Peyer's patch (tissue), 4 donors: ENCODE measurements at regions not wholly inside any gene's neighbourhood (a gene's known extent, or its start where the extent isn't known, plus 50 kb on each side); places are given as distances from the start of the nearest gene placed in this dataset.

Experiments used
- DNase-seq, 3 donors: peaks; one replicate each; pipeline ENCODE4 v3.0.0-alpha.2; 2017 to 2019
- H3K27ac ChIP-seq, 4 donors: fragments of 200-600 bp; sonication (generic); one replicate each; pipeline ENCODE4 v1.5.1; 2016 to 2019
- H3K27me3 ChIP-seq, 2 donors: fragments of 200-600 bp; sonication (generic); one replicate each; pipeline ENCODE4 v1.5.1; 2019
- H3K36me3 ChIP-seq, 3 donors: fragments of 200-600 bp; sonication (generic); one replicate each; pipeline ENCODE4 v1.5.1; 2016 to 2019
- H3K4me1 ChIP-seq, 4 donors: fragments of 200-600 bp; sonication (generic); one replicate each; pipeline ENCODE4 v1.5.1; 2016 to 2019
- H3K4me3 ChIP-seq, 4 donors: fragments of 200-600 bp; sonication (generic); 1 replicate in 3 of 4; 2 replicates in 1 of 4; pipeline ENCODE4 v1.5.1; 2016 to 2019; ENCODE audit warnings: mild to moderate bottlenecking in 1 of 4
- H3K9me3 ChIP-seq, 4 donors: fragments of 200-600 bp; sonication (generic); one replicate each; pipeline ENCODE4 v1.5.1; 2016 to 2019; ENCODE audit warnings: mild to moderate bottlenecking in 1 of 4
- CTCF ChIP-seq, 6 experiments: fragments of 450-650 bp in 4 of 6; fragments of 200-600 bp in 2 of 6; sonication (generic) in 1 of 6; IDR thresholded peaks; one replicate each; pipeline ENCODE4 v1.5.1; 2017 to 2019; ENCODE audit warnings: antibody characterized with exemption in 6 of 6, mild to moderate bottlenecking in 3 of 6, moderate library complexity in 1 of 6
- POLR2A ChIP-seq, 2 donors: fragments of 450-650 bp; IDR thresholded peaks; one replicate each; pipeline ENCODE4 v1.5.1; 2017; ENCODE audit warnings: antibody characterized with exemption in 2 of 2, mild to moderate bottlenecking in 2 of 2, moderate library complexity in 2 of 2

- no peaks in the 10 kb centered on the region for H3K9me3 ChIP-seq
- no peaks in the 10 kb centered on the region for H3K4me1 ChIP-seq
- H3K27me3 ChIP-seq: no peaks in the 10 kb centered on the region
- H3K36me3 ChIP-seq: no peaks in the 10 kb centered on the region
- H3K4me3 ChIP-seq: no peak overlapping the region
- TF ChIP-seq POLR2A (IDR thresholded peaks at IDR 0.05) (no peak), CTCF (IDR thresholded peaks at IDR 0.05) (no peak)
- DNase-seq: no peak
- H3K27ac ChIP-seq: no peak overlapping the region
Measured at GRCh38 chr14:41389355-41389754, 217.3 kb upstream of the LRFN5 start.

- Histone ChIP-seq H3K4me1 (no peaks in the 10 kb centered on the region), H3K36me3 (no peaks in the 10 kb centered on the region), H3K9me3 (no peaks in the 10 kb centered on the region), H3K27me3 (no peaks in the 10 kb centered on the region), H3K27ac (no peak overlapping the region), H3K4me3 (no peak overlapping the region)
- TF ChIP-seq CTCF (IDR thresholded peaks at IDR 0.05) (no peak), POLR2A (IDR thresholded peaks at IDR 0.05) (no peak)
- DNase-seq: no peak
Measured at GRCh38 chr14:41385797-41386196, 220.9 kb upstream of the LRFN5 start.

- no peaks in the 10 kb centered on the region for H3K9me3 ChIP-seq
- H3K36me3 ChIP-seq: no peaks in the 10 kb centered on the region
- no peak for TF ChIP-seq POLR2A (IDR thresholded peaks at IDR 0.05)
- no peak for TF ChIP-seq CTCF (IDR thresholded peaks at IDR 0.05)
- no peaks in the 10 kb centered on the region for H3K4me1 ChIP-seq
- H3K27ac ChIP-seq: no peak overlapping the region
- no peaks in the 10 kb centered on the region for H3K27me3 ChIP-seq
- DNase-seq: no peak
- no peak overlapping the region for H3K4me3 ChIP-seq
Measured at GRCh38 chr14:41380017-41380416, 226.7 kb upstream of the LRFN5 start.

GRCh38 chr14:41378526-41378925 is 228.2 kb upstream of the LRFN5 start:
- no peaks in the 10 kb centered on the region for H3K36me3 ChIP-seq
- H3K27me3 ChIP-seq: no peaks in the 10 kb centered on the region
- H3K9me3 ChIP-seq: no peaks in the 10 kb centered on the region
- no peak overlapping the region for H3K4me3 ChIP-seq
- TF ChIP-seq POLR2A (IDR thresholded peaks at IDR 0.05) (no peak), CTCF (IDR thresholded peaks at IDR 0.05) (no peak)
- H3K4me1 ChIP-seq: no peaks in the 10 kb centered on the region
- no peak for DNase-seq
- no peak overlapping the region for H3K27ac ChIP-seq

GRCh38 chr14:41377932-41378331 is 228.7 kb upstream of the LRFN5 start:
- no peak overlapping the region for H3K27ac ChIP-seq
- no peaks in the 10 kb centered on the region for H3K27me3 ChIP-seq
- TF ChIP-seq CTCF (IDR thresholded peaks at IDR 0.05) (no peak), POLR2A (IDR thresholded peaks at IDR 0.05) (no peak)
- no peak for DNase-seq
- no peaks in the 10 kb centered on the region for H3K9me3 ChIP-seq
- no peak overlapping the region for H3K4me3 ChIP-seq
- no peaks in the 10 kb centered on the region for H3K36me3 ChIP-seq
- no peaks in the 10 kb centered on the region for H3K4me1 ChIP-seq

- H3K4me3 ChIP-seq: no peak overlapping the region
- no peaks in the 10 kb centered on the region for H3K27me3 ChIP-seq
- H3K27ac ChIP-seq: no peak overlapping the region
- no peaks in the 10 kb centered on the region for H3K36me3 ChIP-seq
- H3K9me3 ChIP-seq: no peaks in the 10 kb centered on the region
- DNase-seq: no peak
- H3K4me1 ChIP-seq: no peaks in the 10 kb centered on the region
- no peak for TF ChIP-seq CTCF (IDR thresholded peaks at IDR 0.05)
- TF ChIP-seq POLR2A (IDR thresholded peaks at IDR 0.05): no peak
Measured at GRCh38 chr14:41374092-41374491, 232.6 kb upstream of the LRFN5 start.
